WERI-Rb-1 (cell line): ENCODE measurements at regions not wholly inside any gene's neighbourhood (a gene's known extent, or its start where the extent isn't known, plus 50 kb on each side); places are given as distances from the start of the nearest gene placed in this dataset.

Source experiments
- DNase-seq: peaks from one replicate; pipeline ENCODE4 v3.0.0-alpha.2; 2020
- H3K27ac ChIP-seq: fragments of 250-450 bp; sonication (Bioruptor Pico); 2 replicates; pipeline ENCODE4 v1.5.1; 2020; ENCODE audit warnings: mild to moderate bottlenecking, moderate library complexity
- H3K27me3 ChIP-seq: fragments of 250-450 bp; sonication (Bioruptor Pico); 2 replicates; pipeline ENCODE4 v1.5.1; 2021; ENCODE audit warnings: mild to moderate bottlenecking, low read depth, moderate library complexity; ENCODE audit not compliant: insufficient read depth, severe bottlenecking
- H3K36me3 ChIP-seq: fragments of 250-450 bp; sonication (Bioruptor Pico); 2 replicates; pipeline ENCODE4 v1.5.1; 2020; ENCODE audit warnings: mild to moderate bottlenecking, moderate library complexity
- H3K4me3 ChIP-seq: 2 replicates; pipeline ENCODE4 v1.5.1; 2011; ENCODE audit warnings: low read depth, mild to moderate bottlenecking, control low read depth, low read length
- H3K9me3 ChIP-seq: fragments of 250-450 bp; sonication (Bioruptor Pico); 2 replicates; pipeline ENCODE4 v1.5.1; 2021; ENCODE audit warnings: mild to moderate bottlenecking, moderate library complexity; ENCODE audit not compliant: severe bottlenecking
- TF ChIP-seq, protein P1 (sequence below): IDR thresholded peaks from 2 replicates; pipeline ENCODE4 v1.5.1; 2011; ENCODE audit warnings: low read depth, mild to moderate bottlenecking, control low read depth, inconsistent platforms, low read length

DNA sequence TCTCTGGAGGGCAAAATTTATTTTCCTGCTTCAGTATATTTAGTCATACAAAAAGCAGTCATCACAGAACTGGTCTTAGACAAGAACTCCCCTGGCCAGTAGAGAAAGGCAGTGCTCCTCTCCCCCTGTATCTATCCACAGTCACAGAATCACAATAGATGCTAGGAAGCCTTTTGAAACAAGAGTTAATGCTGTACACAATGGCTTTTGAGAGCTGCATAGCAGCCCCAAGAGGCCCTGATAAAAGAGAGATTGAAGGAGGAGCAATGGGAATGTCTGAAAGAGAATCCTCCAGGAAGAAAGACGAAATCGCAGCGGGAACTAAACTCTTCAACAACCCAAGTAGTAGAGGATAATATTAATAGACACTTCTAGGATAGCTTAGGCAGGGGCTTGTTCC is 330.2 kb downstream of the RBM43 start:
- H3K9me3 ChIP-seq, result no peaks in the 10 kb centered on the region
- no peak overlapping the region for H3K4me3 ChIP-seq
- H3K27me3 ChIP-seq, result no peaks in the 10 kb centered on the region
- no peaks in the 10 kb centered on the region for H3K36me3 ChIP-seq
- no peak overlapping the region for H3K27ac ChIP-seq
- no peak for DNase-seq
- TF ChIP-seq, protein P1, sequence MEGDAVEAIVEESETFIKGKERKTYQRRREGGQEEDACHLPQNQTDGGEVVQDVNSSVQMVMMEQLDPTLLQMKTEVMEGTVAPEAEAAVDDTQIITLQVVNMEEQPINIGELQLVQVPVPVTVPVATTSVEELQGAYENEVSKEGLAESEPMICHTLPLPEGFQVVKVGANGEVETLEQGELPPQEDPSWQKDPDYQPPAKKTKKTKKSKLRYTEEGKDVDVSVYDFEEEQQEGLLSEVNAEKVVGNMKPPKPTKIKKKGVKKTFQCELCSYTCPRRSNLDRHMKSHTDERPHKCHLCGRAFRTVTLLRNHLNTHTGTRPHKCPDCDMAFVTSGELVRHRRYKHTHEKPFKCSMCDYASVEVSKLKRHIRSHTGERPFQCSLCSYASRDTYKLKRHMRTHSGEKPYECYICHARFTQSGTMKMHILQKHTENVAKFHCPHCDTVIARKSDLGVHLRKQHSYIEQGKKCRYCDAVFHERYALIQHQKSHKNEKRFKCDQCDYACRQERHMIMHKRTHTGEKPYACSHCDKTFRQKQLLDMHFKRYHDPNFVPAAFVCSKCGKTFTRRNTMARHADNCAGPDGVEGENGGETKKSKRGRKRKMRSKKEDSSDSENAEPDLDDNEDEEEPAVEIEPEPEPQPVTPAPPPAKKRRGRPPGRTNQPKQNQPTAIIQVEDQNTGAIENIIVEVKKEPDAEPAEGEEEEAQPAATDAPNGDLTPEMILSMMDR, result no peak

DNA sequence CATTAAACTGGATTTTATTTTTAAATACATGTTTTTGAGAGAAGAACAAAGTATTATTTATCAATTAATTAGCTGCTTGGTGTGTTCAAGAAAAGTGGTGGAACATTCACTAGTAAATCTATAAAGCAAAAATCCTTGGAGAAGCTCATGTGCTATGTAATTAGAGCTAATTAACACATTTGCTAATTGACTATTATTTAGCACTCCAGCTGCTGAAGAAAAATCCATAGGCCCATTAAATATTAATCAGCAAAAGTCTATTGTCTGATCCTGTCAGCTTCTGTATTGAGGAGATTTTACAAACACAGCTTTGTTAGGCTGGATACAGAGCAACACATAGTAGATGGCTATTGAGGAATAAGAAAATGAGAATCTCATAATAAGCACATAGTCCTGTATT is 336.1 kb downstream of the RBM43 start:
- no peaks in the 10 kb centered on the region for H3K36me3 ChIP-seq
- DNase-seq, result no peak
- H3K27me3 ChIP-seq, result no peaks in the 10 kb centered on the region
- H3K4me3 ChIP-seq, result no peak overlapping the region
- no peak overlapping the region for H3K27ac ChIP-seq
- TF ChIP-seq, protein P1, result no peak
- no peaks in the 10 kb centered on the region for H3K9me3 ChIP-seq

DNA sequence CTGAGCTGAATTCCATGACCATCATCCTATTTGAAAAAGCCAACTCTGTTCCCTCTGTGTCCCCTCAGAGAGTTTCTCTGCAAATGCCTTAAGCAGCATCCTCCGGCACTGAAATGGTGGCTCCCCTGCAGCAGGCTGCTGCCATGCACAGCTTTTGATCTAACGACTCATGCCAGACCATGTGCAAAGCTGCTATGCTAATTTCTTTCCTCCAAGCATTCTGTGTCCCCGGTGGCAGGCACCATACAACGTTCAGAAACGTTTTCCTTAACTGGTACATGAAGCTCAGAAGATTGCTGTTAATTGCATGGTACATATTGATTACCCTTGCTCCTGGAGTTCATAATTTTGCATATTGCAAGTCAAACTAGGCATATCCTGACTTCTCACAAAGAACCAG is 336.8 kb downstream of the RBM43 start:
- no peak overlapping the region for H3K27ac ChIP-seq
- no peak for DNase-seq
- no peaks in the 10 kb centered on the region for H3K27me3 ChIP-seq
- no peaks in the 10 kb centered on the region for H3K36me3 ChIP-seq
- H3K9me3 ChIP-seq, result no peaks in the 10 kb centered on the region
- no peak overlapping the region for H3K4me3 ChIP-seq
- TF ChIP-seq, protein P1, result no peak

DNA sequence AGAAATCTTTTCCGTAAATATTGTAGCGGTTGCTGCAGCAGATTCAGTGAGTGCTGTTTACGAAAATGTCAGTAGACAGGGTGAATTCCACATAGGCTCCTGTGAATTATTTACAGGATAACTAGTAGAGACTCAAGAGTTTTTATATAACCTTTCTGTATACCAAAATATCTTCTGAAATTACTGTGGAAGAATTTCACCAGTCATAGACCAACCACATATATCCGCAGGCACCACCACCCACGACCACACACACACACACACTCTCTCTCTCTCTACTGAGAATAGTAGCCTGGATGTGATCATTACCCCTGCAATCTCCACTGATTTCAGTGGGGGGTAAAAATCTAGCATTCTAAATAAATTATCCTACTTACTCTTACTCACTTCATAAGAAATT is 341.8 kb downstream of the RBM43 start:
- no peak overlapping the region for H3K4me3 ChIP-seq
- TF ChIP-seq, protein P1, result no peak
- H3K9me3 ChIP-seq, result no peaks in the 10 kb centered on the region
- DNase-seq, result no peak
- no peaks in the 10 kb centered on the region for H3K27me3 ChIP-seq
- H3K27ac ChIP-seq, result no peak overlapping the region
- H3K36me3 ChIP-seq, result no peaks in the 10 kb centered on the region

DNA sequence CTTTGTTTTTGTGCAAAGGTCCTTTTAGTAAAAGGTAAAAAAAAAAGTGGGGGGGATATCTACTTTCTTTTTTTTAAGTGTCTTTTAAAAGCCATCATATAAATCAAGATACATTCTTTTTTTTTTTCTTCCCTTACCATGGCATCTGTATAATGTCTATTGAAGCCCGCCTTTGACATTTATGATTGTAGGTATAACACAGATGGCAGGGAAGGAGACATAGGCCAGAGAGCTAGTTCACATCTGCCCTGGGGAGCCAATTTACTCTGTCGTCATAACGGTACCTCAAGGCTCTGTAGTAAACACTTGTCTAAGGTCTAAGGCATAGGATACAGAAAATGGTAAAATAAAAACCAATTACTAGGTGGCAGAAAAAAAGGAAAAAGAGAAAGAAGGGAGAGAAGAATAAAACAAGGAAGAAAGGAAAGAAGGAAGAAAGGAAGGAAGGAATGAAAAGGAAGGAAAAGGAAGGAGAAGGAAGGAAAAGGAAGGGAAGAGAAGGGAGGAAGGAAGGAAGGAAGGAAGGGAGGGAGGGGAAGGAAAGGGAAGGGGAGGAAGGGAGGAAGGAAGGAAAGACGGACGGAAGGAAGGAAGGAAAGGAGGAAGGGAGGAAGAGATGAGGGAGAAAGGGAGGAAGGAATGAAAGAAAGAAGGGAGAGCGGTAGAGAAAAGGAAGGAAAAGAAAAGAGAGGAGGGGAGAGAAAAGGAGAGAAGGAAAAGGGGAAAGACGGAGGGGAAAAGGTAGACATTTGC is 343.5 kb downstream of the RBM43 start:
- H3K36me3 ChIP-seq, result no peaks in the 10 kb centered on the region
- no peaks in the 10 kb centered on the region for H3K9me3 ChIP-seq
- H3K27ac ChIP-seq, result no peak overlapping the region
- H3K4me3 ChIP-seq, result no peak overlapping the region
- H3K27me3 ChIP-seq, result no peaks in the 10 kb centered on the region
- DNase-seq, result no peak
- TF ChIP-seq, protein P1, result no peak
